ENCODE measurements at regions not wholly inside any gene's neighbourhood (a gene's known extent, or its start where the extent isn't known, plus 50 kb on each side); places are given as distances from the start of the nearest gene placed in this dataset.

GRCh38 chr9:14522627-14523379, 170.4 kb downstream of the ZDHHC21 start:
- TF ChIP-seq CTCF (IDR thresholded peaks at IDR 0.05; ENCODE audit: control insufficient read depth, extremely low read depth, insufficient read depth): no peak
- H3K4me3 ChIP-seq (ENCODE audit: low read depth, low read length): no peak overlapping the region
- DNase-seq (ENCODE audit: low read depth): no peak

- TF ChIP-seq CTCF (IDR thresholded peaks at IDR 0.05; ENCODE audit: control insufficient read depth, extremely low read depth, insufficient read depth): no peak
- H3K4me3 ChIP-seq (ENCODE audit: low read depth, low read length): no peak overlapping the region
- no peak for DNase-seq (ENCODE audit: low read depth)
Observed at GRCh38 chr9:14520341-14520740, 172.9 kb downstream of the ZDHHC21 start.

- DNase-seq (ENCODE audit: low read depth): no peak
- no peak for TF ChIP-seq CTCF (IDR thresholded peaks at IDR 0.05; ENCODE audit: control insufficient read depth, extremely low read depth, insufficient read depth)
- H3K4me3 ChIP-seq (ENCODE audit: low read depth, low read length): no peak overlapping the region
Observed at GRCh38 chr9:14517154-14517906, 175.9 kb downstream of the ZDHHC21 start.

GRCh38 chr9:14516656-14517055, 176.6 kb downstream of the ZDHHC21 start:
- TF ChIP-seq CTCF (IDR thresholded peaks at IDR 0.05; ENCODE audit: control insufficient read depth, extremely low read depth, insufficient read depth): no peak
- DNase-seq (ENCODE audit: low read depth): no peak
- H3K4me3 ChIP-seq (ENCODE audit: low read depth, low read length): no peak overlapping the region

- TF ChIP-seq CTCF (IDR thresholded peaks at IDR 0.05; ENCODE audit: control insufficient read depth, extremely low read depth, insufficient read depth): no peak
- no peak overlapping the region for H3K4me3 ChIP-seq (ENCODE audit: low read depth, low read length)
- no peak for DNase-seq (ENCODE audit: low read depth)
Observed at GRCh38 chr9:14515571-14516198, 177.5 kb downstream of the ZDHHC21 start.

GRCh38 chr9:14515049-14515448, 178.2 kb downstream of the ZDHHC21 start:
- no peak for TF ChIP-seq CTCF (IDR thresholded peaks at IDR 0.05; ENCODE audit: control insufficient read depth, extremely low read depth, insufficient read depth)
- H3K4me3 ChIP-seq (ENCODE audit: low read depth, low read length): no peak overlapping the region
- DNase-seq (ENCODE audit: low read depth): no peak
